ENCODE measurements at regions not wholly inside any gene's neighbourhood (a gene's known extent, or its start where the extent isn't known, plus 50 kb on each side); places are given as distances from the start of the nearest gene placed in this dataset.

GRCh38 chr11:13118194-13118593, 109.1 kb downstream of the RASSF10 start (continued):
- TF ChIP-seq FOXM1 (IDR thresholded peaks at IDR 0.05; ENCODE audit: low read depth) (no peak), RFX5 (IDR thresholded peaks at IDR 0.05; ENCODE audit: low read length) (no peak), ELF1 (IDR thresholded peaks at IDR 0.05) (no peak), CHD2 (IDR thresholded peaks at IDR 0.05; ENCODE audit: low read length, partially characterized antibody) (no peak), TCF12 (IDR thresholded peaks at IDR 0.05) (peak; percentile 59), MEF2A (IDR thresholded peaks at IDR 0.05; ENCODE audit: borderline replicate concordance, low read depth) (no peak)

- Histone ChIP-seq H3K4me1 (ENCODE audit: control insufficient read depth in 1 of 2, insufficient read depth in 2 of 2, low read depth in 1 of 2, low read length in 1 of 2) (peaks cover 4 to 13% of the 10 kb centered on the region in 2 experiments; a peak in 3 of 4 replicates), H2AFZ (ENCODE audit: low read depth) (peak overlapping the region; percentile 41), H3K9me2 (no peaks in the 10 kb centered on the region), H4K20me1 (ENCODE audit: insufficient read depth) (no peaks in the 10 kb centered on the region), H3K9me3 (no peaks in the 10 kb centered on the region), H3K4me2 (peak overlapping the region; percentile 52), H3K4me3 (ENCODE audit: low read depth in 2 of 2, low read length in 1 of 2) (no peak overlapping the region), H3K9ac (peak overlapping the region; percentile 16; the same call in 1 of the 2 replicates), H3K27me3 (ENCODE audit: insufficient read depth) (no peaks in the 10 kb centered on the region), H3K36me3 (replicated peaks in 1 of 2; ENCODE audit: control insufficient read depth in 1 of 2, insufficient read depth in 2 of 2, low read length in 1 of 2) (no peaks in the 10 kb centered on the region), H3F3A (replicated peaks; ENCODE audit: insufficient read depth) (peaks cover 17% of the 10 kb centered on the region), H3K27ac (ENCODE audit: low read depth in 2 of 2, low read length in 1 of 2) (peak overlapping the region; percentile 16 to 53; a peak in 3 of 4 replicates), H3K79me2 (ENCODE audit: insufficient read depth) (no peaks in the 10 kb centered on the region)
- TF ChIP-seq EZH2phosphoT487 (IDR thresholded peaks at IDR 0.05; ENCODE audit: borderline replicate concordance, low read depth): no peak
- no peak for TF ChIP-seq GATA2 (CRISPR knock-in tag; IDR thresholded peaks at IDR 0.05)
- TF ChIP-seq RCOR1 (IDR thresholded peaks at IDR 0.05; ENCODE audit: low read length): no peak
- TF ChIP-seq IRF3 (IDR thresholded peaks at IDR 0.05; ENCODE audit: low read depth, low read length): no peak
- no peak for TF ChIP-seq USF1 (IDR thresholded peaks at IDR 0.05; ENCODE audit: borderline replicate concordance, low read depth)
- 93% methylated on average over 3 of the region's 3 CpGs for WGBS (ENCODE audit: low lambda C conversion rate)
- POLR2A ChIA-PET: no interaction called here
- no peak for DNase-seq
- CTCF ChIA-PET: no interaction called here
Observed at GRCh38 chr11:13118650-13119049, 109.5 kb downstream of the RASSF10 start.

- 100% methylated on average over 2 of the region's 2 CpGs for WGBS (ENCODE audit: low lambda C conversion rate)
- POLR2A ChIA-PET: no interaction called here
- H3K9ac ChIP-seq: no peak overlapping the region
- TF ChIP-seq SIN3A (IDR thresholded peaks at IDR 0.05; ENCODE audit: borderline replicate concordance, low read depth, low read length): no peak
- no peak for TF ChIP-seq NFIC (IDR thresholded peaks at IDR 0.05; ENCODE audit: borderline replicate concordance)
- no peak for TF ChIP-seq RAD21 (IDR thresholded peaks at IDR 0.05; ENCODE audit: low read length)
- no peak for TF ChIP-seq SMC3 (IDR thresholded peaks at IDR 0.05; ENCODE audit: low read depth, low read length)
- TF ChIP-seq CHD2 (IDR thresholded peaks at IDR 0.05; ENCODE audit: low read length, partially characterized antibody): no peak
- no peak for TF ChIP-seq MXI1 (IDR thresholded peaks at IDR 0.05; ENCODE audit: low read depth, low read length)
- no peak for TF ChIP-seq FOSL2 (IDR thresholded peaks at IDR 0.05; ENCODE audit: borderline replicate concordance, low read depth)
- TF ChIP-seq FOXJ3 (CRISPR knock-in tag; IDR thresholded peaks at IDR 0.05): no peak
- no peak for TF ChIP-seq GABPA (IDR thresholded peaks at IDR 0.05; ENCODE audit: low read depth)
- TF ChIP-seq TAF1 (IDR thresholded peaks at IDR 0.05; ENCODE audit: borderline replicate concordance, low read depth, low read length): no peak
- no peak for TF ChIP-seq RCOR1 (IDR thresholded peaks at IDR 0.05; ENCODE audit: low read length)
- TF ChIP-seq TEAD4 (IDR thresholded peaks at IDR 0.05; ENCODE audit: borderline replicate concordance, insufficient read depth): no peak
- no peak for TF ChIP-seq RFX5 (IDR thresholded peaks at IDR 0.05; ENCODE audit: low read length)
- TF ChIP-seq EZH2phosphoT487 (IDR thresholded peaks at IDR 0.05; ENCODE audit: borderline replicate concordance, low read depth): no peak
- no peak for TF ChIP-seq USF1 (IDR thresholded peaks at IDR 0.05; ENCODE audit: borderline replicate concordance, low read depth)
- no peak for TF ChIP-seq PBX3 (IDR thresholded peaks at IDR 0.05)
- no peak for TF ChIP-seq EP300 (IDR thresholded peaks at IDR 0.05; ENCODE audit: borderline replicate concordance in 1 of 2, low read depth in 1 of 2, low read length in 1 of 2)
Observed at GRCh38 chr11:13119361-13119760, 110.2 kb downstream of the RASSF10 start.

More at GRCh38 chr11:13119361-13119760, 110.2 kb downstream of the RASSF10 start:
- Histone ChIP-seq H3K9me2 (no peaks in the 10 kb centered on the region), H3K4me2 (0 out of 2 replicates have a peak overlapping the region, but pooled peaks have one; percentile 52), H2AFZ (ENCODE audit: low read depth) (no peak overlapping the region), H3K4me3 (ENCODE audit: low read depth in 2 of 2, low read length in 1 of 2) (no peak overlapping the region), H3K9me3 (no peaks in the 10 kb centered on the region), H3K27ac (ENCODE audit: low read depth in 2 of 2, low read length in 1 of 2) (no peak overlapping the region), H3K4me1 (ENCODE audit: control insufficient read depth in 1 of 2, insufficient read depth in 2 of 2, low read depth in 1 of 2, low read length in 1 of 2) (peaks cover 4 to 13% of the 10 kb centered on the region in 2 experiments; a peak in 3 of 4 replicates), H4K20me1 (ENCODE audit: insufficient read depth) (no peaks in the 10 kb centered on the region), H3K27me3 (ENCODE audit: insufficient read depth) (no peaks in the 10 kb centered on the region), H3F3A (replicated peaks; ENCODE audit: insufficient read depth) (peaks cover 17% of the 10 kb centered on the region), H3K79me2 (ENCODE audit: insufficient read depth) (no peaks in the 10 kb centered on the region), H3K36me3 (replicated peaks in 1 of 2; ENCODE audit: control insufficient read depth in 1 of 2, insufficient read depth in 2 of 2, low read length in 1 of 2) (no peaks in the 10 kb centered on the region)
- CTCF ChIA-PET: interaction anchor here (0.8 to 1.2 kb wide), 3 partner anchors 28 to 155 kb away, joined by 3 read pairs; no protein-coding TSS in a partner anchor
- no peak for DNase-seq

Data from SK-N-SH (cell line).